Stomach (tissue), 4 donors: ENCODE measurements at regions not wholly inside any gene's neighbourhood (a gene's known extent, or its start where the extent isn't known, plus 50 kb on each side); places are given as distances from the start of the nearest gene placed in this dataset.

Source experiments
- EP300 ChIP-seq: sonication (generic); formaldehyde crosslinking; IDR thresholded peaks from one replicate; pipeline ENCODE4 v1.6.1; 2017; ENCODE audit warnings: antibody characterized with exemption
- POLR2A ChIP-seq, 4 donors: fragments of 450-650 bp; IDR thresholded peaks; one replicate each; pipeline ENCODE4 v1.6.1; 2016; ENCODE audit warnings: antibody characterized with exemption in 4 of 4, control low read depth in 2 of 4, mild to moderate bottlenecking in 1 of 4, moderate library complexity in 1 of 4

GRCh38 chr13:76439546-76439945 lies 446.7 kb downstream of the KCTD12 start:
- TF ChIP-seq EP300 (no peak), POLR2A (IDR thresholded peaks at IDR 0.05) (no peak)
